C1 segment of cervical spinal cord (tissue), 14 donors: ENCODE measurements at regions not wholly inside any gene's neighbourhood (a gene's known extent, or its start where the extent isn't known, plus 50 kb on each side); places are given as distances from the start of the nearest gene placed in this dataset.

Experiments used
- DNase-seq, 14 donors: peaks; one replicate each; lab custom pipeline; 2025; lab: John Stamatoyannopoulos, UW

DNA sequence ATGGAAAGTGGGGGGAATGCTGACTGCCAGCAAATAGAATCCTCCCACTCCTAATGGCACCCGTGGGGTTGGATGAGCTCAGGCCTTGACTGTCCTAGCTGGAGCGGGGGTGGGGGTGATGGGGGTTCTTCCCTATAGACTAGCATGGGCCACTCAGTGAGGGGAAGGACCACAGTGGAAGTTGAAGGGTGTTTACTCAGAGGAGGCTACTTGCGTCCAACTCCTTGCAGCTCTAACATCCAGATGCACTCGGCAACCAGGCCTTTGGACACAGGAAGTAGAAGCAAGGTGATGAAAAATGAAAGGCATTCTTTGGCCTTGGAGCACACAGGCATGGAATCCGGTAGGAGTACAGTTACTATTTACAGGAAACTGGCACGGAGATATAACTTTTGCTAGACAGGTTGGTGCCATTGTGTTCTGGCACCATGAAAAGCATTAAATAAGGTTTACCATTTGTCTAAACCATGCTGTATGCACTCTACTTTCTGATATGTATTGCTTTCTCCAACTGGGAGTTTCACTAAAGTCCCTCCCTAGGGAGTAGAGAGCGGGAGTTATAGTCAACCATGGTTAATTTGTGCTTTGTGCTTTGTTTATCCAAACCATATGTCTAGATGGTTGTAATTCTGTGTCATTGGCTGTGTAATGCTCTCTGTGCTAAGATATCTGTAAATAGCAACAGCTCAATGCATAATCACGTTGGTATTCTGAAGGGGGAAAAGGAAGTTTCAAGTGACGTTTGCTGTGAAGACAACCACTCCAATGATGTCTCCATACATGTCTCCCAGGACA lies 125.3 kb downstream of the TSHZ3 start:
- DNase-seq = no peak

DNA sequence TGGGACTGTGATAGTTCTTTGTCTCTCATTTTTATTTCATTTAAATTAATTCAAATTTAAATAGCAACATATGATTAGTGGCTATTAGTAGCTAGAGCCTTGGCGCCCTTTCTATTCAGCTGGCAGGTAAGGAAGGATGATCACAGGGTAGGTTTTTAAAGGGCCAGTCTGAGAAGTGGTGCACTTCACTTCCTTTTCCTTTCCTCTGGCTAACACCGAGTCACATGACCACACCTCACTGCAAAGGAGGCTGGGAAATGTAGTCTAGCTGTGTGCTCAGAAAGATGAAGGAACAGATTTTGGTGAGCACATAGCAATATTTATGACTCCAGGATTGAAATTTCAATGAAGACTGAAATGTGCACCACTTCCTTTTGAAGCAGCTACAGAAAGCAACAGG lies 128.7 kb downstream of the TSHZ3 start:
- no peak for DNase-seq

DNA sequence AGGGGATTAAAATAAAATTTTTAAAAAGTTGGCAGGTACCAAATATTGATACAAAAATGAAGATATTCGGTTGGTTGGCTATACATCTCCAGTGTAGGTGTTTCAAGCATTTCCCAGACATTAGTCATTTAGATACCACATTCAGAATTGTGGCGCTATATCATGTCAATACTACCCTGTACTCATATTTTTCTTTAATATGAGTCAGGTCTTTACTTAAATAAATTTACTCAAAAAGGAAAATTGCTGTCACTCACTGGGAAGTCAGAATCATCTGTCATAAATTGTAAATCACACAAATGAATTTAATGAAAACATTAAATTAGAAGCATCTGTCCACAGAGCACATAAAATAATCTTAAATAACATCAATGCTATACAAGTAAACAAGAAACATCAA lies 134.2 kb downstream of the TSHZ3 start:
- DNase-seq = no peak

DNA sequence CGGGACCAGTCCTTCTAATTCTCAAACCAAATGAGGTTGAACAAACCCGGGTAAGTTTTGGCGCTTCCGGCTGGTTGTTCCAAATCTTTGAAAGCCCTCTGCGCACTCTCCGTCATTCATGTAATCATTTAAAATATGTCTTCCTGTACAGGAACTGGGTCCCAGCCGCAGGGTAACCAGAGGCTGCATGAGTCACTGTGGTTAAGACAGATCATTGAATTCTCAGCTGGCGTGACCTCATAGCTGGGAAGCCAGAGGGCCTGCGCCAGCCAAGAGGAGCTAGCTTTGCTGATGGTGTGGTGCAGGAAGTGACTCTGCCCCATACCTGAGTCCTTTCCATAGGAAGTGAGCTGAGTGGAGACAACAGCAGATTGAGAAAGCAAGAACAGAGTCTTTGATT lies 135.2 kb downstream of the TSHZ3 start:
- DNase-seq = peak in 1 of 14 donors; percentile 33

DNA sequence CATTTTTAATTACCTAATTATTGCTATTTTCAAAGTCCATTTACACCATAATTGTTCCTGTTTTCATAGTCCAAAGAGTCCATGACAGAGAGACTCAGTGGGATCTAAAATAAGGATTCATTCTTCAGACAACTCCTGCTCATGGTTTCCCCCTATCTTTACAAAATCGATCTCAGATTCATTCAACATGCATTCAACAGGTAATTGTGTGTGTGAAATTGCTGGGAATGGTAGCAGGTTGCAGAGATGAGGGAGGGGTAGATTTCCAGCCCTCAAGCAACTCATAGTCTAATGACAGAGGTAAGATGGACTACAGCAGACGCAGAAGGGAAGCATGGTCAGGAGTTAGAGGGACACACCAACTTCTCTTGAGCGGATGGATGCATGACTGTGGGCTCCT lies 138.1 kb downstream of the TSHZ3 start:
- DNase-seq = no peak

DNA sequence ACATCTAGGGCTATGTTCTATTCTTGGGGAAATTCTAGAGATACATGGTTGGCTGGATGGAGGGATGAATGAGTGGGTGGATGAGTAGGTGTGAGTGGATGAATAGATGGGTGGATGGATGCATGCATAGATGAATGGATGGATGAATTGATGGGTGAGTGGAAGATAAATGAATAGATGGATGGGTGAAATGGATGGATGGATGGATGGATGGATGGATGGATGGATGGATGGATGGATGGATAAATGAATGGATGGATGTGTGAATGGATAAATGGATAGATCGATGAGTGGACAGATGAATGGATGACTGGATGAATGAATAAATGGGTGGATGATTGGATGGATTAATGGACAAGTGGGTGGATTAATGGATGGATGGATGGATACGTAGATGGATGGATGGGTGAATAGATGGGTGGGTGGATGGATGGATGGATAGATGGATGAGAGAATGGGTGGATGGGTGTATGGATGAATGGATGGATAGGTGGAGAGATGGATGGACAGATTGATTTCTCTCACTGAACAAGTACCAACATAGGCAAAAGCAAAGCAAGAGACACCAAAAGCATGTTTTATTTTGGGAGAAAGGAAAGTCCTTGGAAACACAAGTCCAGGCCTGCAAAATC lies 143.2 kb downstream of the TSHZ3 start:
- DNase-seq = no peak

DNA sequence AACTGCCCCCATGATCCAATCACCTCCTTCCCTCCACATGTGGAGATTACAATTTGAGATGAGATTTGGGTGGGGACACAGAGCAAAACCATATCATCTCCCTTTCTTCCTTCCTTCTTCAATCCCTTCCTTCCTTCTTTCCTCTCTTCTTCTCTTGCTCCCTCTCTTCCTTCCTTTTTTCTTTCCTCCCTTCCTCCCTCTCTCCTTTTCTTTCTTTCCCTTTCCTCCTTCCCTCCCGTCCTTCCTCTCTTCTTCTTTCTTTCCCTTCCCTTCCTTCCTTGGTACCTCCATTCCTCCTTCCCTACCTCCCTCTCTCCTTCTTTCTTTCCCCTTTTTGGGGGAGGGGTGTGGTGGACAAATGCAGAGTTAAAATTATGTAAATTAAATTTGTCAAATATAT lies 145.1 kb downstream of the TSHZ3 start:
- no peak for DNase-seq

DNA sequence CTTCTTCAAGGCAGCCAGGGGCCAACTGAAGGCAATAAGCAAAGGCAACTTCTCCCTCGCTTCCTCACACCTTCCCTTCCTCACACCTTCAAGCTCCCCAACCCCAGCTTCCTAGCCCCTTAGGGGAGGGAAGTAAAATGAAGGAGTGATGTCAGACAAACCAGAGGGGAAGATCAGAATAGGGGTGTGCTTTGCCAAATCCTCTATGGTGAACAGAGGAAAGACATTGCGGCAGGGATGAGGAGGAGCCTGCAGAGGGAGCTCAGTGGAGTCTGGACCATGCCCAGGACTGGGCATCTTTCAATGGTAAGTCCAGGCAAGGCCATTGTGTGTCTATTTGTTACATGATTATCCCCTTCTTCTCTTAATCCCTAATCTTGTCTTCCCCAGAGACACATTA lies 164.0 kb downstream of the TSHZ3 start:
- DNase-seq = no peak

DNA sequence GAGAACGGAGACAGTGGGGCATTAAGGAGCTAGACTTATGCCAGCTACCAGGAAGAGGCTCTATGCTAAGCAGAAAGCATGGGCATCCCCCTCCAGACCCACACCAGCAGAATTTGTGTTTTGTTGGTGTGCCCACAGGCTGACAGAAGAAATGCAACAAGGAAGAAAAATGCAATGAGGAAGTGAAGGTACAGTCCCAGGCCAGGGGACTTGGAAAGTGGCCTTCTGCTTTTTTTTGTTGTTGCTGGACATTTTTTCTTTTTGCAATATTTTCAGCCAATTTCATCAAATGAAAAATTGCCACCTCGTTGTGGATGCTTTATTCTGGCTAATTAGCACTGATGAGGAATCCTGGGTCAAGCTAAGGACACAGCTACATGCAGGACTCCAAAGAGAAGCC lies 167.7 kb downstream of the TSHZ3 start:
- DNase-seq = no peak

DNA sequence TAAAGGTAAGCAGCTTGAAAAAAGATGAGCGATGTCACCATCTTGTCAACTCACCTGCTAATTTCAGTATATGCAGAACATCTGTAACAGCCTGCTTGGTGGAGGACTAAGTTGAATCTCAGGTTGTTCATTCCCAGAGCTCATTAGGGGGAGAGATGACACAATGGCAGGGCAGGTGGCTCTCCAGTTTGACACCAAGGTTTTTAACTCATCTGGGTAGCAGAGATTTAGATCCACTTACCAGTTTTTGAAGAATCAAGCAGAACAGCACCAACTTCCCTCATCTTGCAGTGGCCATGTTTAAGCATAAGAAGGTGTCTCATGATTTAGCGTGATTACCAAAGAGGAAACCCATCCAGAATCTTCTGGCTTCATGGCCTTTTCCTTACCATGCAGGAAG lies 168.3 kb downstream of the TSHZ3 start:
- DNase-seq = no peak

DNA sequence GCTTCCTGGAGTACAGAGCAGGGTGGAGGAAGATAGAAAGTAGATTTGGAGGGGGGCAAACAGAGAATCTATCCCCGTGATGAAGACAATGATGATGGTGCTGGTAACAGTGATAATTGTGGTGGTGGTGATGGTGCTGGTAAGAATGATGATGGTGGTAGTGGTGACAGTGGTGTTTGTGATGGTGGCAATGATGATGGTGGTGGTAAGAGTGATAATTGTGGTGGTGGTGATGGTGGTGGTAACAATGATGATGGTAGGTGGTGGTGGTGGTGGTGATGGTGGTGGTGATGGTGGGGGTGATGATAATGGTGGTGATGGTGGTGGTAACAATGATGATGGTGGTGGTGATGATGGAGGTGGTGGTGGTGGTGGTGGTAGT lies 169.8 kb downstream of the TSHZ3 start:
- no peak for DNase-seq

DNA sequence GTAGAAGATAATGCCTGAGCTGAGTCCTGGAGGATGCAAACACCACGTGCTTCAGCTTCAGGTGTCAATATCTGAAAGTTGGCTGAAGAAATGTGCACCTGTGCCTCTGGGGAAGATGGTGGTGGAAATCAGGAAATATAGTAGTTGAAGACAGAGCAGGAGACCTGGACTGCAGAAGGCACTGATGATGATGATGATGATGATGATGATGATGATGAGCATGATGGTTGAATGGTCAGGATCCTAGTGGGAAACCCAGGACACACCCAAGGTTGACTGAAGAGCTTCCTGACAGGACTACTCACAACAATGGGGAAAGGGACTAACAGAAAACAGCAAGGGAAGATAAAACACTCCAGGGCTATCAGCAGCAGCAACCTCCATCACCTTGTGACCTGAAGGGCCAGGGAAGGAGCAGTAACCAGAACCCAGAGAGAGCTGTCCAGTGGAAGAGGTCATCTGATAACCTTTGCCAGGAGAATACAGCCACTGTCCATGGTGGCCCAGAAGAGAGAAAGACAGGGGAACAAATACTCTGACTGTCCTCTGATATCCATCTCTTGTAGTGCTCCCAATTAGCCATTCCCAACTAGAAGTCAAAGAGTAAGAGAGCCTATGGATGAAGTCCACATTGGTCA lies 170.3 kb downstream of the TSHZ3 start:
- no peak for DNase-seq

DNA sequence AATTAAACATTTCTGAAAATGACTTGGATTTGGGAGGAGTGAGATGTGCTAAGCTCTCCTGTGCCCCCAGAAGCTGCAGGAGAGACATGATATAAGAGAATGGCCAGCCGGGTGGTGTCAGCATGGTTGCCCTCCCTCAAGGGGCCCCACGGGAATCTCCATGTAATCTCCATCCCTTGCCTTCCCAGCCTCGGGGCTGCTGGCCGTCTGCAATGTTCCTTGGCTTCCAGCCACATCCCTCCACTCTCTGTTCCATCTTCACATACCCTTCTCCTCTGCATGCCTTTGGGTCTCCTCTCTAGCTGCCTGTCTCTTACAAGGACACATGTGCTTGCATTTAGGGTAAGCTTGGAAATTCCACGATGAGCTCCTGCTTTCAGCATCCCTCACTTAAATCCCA lies 172.0 kb downstream of the TSHZ3 start:
- DNase-seq = no peak

DNA sequence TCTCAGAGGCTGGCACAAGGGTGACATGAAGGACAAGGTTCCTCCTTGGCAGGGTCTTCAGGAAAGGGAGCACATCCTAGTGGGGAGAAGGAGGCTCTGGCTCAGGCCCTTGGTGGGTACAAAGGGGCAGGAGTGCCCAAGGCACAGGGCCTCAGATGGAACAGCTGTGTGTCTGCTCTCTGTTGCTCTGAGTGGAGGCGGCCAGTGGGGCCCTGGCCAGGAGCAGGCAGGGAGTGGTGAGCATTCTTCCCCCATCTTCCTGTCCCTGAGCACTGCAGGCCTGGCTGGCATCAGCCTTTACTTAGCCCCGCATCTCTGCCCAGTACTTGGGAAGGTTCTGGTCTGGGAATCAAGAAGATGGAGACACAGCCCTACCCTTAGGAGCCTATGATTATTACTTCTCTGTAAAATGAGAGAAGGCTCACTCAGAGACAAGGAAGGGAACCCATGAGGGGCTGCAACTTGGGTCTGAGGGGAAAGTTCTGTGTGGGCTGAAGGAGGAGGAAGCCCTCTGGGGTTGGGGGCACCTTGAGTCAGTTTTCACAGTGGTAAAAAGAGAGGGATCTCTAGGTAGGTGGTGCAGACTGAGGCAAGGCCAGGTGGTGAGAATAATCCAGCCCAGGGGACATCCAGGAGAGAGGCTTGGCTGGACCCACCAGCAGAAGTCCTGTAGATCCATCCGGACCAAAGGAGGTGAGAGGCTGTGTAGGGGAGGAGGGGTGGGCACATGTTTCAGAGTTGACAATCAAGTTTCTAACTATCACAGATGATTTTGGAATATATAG lies 173.5 kb downstream of the TSHZ3 start:
- DNase-seq = no peak

DNA sequence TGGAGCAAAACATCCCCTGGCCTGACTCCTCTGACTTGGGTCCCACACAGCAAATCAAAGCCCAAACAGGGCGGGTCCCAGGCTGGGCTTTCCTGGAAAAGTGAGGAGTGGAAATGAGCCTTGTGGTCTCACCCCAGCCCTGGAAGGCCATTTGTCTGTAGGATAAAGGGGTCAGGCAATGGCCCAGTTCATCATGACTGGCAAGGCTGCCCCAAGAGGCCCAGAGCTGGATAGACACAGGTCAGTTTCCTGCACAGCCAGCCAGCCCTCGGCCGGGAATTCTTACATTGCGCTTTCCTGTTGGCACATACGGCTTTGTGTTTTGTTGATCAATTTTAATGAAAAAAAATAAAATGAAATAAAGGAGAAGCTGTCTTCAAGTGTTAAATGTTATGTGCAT lies 174.3 kb downstream of the TSHZ3 start:
- DNase-seq = no peak

DNA sequence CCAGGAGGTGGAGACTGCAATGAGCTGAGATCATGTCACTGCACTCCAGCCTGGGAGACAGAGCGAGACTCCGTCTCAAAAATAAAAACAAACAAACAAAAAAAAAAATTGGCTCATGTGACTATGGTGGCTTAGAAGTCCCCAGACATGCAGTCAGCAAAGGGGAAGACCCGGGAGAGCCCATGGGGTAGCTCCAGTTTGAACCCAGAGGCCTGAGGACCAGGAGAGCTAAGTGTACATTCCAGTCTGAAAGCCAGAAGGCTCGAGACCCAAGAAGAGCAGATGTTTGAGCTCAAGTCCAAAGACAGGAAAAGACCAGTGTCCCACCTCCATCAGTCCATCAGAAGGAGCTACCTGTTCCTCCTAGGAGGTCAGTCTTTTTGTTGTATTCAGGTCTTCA lies 175.2 kb downstream of the TSHZ3 start:
- DNase-seq = no peak

DNA sequence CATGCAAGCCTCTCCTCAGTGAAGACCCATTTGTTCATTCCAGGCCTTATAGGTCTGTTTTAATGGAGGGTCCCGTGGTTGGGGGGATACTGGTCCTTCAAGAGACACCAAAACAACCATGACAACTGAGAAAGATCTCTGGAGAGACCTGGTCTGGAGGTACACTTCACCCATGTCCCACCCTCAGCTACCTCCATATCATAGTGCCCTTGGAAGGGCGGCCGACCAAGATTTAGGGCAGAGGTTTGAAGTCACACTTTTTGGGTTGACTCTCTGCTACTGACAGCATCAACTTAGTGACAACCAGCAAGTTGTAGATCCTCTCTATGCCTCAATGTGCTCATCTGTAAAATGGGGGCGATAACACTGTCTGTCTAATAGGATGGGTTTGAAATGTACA lies 177.3 kb downstream of the TSHZ3 start:
- DNase-seq = no peak

DNA sequence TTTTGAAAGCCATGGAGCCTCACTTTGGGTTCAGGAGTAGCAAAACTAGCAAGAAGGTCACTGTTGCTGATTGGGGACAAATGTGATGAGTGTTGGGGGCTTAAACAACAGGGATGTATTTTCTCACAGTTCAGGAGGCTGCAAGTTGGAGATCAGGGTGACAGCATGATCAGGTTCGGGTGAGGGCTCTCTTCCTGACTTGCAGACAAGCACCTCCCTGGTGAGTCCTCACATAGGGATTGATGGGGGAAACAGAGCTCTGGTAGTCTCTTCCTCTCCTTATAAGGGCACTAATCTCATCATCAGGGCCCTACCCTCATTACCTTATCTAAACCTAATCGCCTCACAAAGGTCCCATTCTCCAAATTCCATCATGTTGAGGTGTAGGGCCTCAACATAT lies 179.2 kb downstream of the TSHZ3 start:
- DNase-seq = no peak

DNA sequence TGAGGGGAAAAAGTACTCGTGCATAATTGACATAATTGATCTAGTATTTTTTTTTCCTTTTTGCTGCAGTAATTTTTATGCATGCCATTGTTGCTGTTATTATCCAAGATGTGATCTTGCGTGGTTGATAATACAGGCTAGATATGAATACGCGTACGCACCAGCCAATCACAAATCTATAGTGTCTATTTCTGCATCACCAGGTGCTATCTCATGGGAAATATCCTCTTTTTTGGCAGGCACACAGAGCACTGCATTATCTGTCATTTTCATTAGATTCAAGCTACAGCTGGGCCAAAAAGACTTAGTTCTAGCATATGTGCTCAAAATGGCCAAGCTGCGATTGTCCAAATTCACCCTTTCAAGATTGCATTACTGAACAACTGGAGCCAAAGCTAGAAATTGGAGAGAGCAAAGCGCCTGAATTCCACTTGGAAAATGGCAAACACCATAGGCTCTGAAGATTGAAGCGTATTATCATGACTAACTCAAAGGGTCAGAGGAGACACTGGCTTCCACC lies 181.1 kb downstream of the TSHZ3 start:
- DNase-seq = no peak

DNA sequence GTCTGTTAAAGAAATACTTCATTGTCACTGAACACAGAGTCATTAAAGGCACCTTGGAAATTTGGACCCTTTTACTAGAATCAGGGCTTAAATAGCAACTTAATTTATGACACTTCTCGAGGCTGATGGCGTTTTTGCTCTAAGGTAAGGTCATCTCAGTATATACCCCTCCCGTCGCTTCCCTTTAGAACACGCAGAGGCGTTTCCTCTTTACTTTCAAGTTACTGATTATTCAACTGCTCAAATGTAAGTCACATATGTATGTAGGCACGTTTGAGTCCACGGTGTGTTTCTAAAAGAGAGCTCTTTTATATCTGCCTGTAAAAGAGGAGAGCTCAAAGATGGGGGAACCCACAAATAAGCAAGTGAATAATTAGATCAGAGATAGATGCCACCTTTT lies 181.5 kb downstream of the TSHZ3 start:
- no peak for DNase-seq

DNA sequence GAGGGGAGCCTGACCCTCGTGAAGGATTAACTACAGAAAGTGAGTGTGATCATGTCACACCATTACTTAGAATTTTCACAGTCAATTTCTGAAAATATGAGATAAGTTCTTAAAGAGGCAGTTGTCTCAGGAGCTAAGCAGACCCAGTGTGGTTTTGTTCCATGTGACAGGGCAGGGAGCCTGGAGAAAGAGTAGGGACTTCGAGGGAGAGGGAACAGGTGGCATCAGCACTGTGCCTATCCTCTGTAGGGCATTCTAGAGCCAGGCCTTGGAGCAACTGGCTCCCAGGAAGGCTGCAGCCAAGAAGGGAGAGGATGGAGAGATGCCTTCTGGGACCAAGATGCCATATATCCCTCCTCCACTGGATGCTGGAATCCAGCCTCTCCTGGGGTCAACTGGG lies 183.0 kb downstream of the TSHZ3 start:
- DNase-seq = no peak

DNA sequence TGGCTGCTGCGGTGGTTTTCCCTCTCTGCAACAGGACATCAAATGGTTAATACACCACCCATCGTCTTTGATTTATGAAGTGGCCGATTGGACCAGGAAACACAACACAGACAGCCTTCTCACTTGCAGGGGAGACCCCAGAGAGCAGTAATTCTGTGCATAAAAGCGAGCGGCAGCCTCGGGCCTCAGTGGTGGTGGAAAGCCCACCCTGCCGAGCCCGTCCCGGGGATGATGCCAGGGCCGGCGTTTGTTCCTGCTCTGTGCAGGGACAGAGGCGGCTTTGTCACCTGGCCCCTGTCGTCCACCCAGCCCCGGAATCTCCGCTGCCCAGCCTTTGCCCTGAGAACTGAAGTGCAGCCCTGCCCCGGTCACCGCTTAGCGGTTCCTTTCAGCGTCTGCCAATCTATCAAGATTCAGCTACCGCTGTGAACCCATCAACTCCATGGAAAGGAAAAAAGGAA lies 184.4 kb downstream of the TSHZ3 start:
- DNase-seq = no peak
